ENCODE measurements at regions not wholly inside any gene's neighbourhood (a gene's known extent, or its start where the extent isn't known, plus 50 kb on each side); places are given as distances from the start of the nearest gene placed in this dataset.

- TF ChIP-seq, protein P1, sequence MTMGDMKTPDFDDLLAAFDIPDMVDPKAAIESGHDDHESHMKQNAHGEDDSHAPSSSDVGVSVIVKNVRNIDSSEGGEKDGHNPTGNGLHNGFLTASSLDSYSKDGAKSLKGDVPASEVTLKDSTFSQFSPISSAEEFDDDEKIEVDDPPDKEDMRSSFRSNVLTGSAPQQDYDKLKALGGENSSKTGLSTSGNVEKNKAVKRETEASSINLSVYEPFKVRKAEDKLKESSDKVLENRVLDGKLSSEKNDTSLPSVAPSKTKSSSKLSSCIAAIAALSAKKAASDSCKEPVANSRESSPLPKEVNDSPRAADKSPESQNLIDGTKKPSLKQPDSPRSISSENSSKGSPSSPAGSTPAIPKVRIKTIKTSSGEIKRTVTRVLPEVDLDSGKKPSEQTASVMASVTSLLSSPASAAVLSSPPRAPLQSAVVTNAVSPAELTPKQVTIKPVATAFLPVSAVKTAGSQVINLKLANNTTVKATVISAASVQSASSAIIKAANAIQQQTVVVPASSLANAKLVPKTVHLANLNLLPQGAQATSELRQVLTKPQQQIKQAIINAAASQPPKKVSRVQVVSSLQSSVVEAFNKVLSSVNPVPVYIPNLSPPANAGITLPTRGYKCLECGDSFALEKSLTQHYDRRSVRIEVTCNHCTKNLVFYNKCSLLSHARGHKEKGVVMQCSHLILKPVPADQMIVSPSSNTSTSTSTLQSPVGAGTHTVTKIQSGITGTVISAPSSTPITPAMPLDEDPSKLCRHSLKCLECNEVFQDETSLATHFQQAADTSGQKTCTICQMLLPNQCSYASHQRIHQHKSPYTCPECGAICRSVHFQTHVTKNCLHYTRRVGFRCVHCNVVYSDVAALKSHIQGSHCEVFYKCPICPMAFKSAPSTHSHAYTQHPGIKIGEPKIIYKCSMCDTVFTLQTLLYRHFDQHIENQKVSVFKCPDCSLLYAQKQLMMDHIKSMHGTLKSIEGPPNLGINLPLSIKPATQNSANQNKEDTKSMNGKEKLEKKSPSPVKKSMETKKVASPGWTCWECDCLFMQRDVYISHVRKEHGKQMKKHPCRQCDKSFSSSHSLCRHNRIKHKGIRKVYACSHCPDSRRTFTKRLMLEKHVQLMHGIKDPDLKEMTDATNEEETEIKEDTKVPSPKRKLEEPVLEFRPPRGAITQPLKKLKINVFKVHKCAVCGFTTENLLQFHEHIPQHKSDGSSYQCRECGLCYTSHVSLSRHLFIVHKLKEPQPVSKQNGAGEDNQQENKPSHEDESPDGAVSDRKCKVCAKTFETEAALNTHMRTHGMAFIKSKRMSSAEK (CRISPR knock-in tag; IDR thresholded peaks at IDR 0.05; ENCODE audit: borderline replicate concordance), result no peak
- TF ChIP-seq NR3C1 (CRISPR knock-in tag; conservative IDR thresholded peaks at IDR 0.05; ENCODE audit: low read depth) (no peak), KAT7 (CRISPR knock-in tag; IDR thresholded peaks at IDR 0.05; ENCODE audit: borderline replicate concordance) (no peak)
Measured at GRCh38 chr3:178137831-178138230, 398.4 kb upstream of the KCNMB2 start (continued).

- DNase-seq (ENCODE audit: low spot score), result no peak
- Mint-ChIP-seq H3K9me3 (peaks cover 15% of the 10 kb centered on the region), H3K4me3 (no peak overlapping the region), H3K36me3 (no peaks in the 10 kb centered on the region), H3K27ac (no peak overlapping the region), H3K27me3 (ENCODE audit: low read depth) (no peaks in the 10 kb centered on the region), H3K4me1 (no peaks in the 10 kb centered on the region)
- CTCF ChIA-PET, result no interaction called here
- POLR2A ChIA-PET, result no interaction called here
- no peak for TF ChIP-seq FOXP4 (CRISPR knock-in tag; IDR thresholded peaks at IDR 0.05)
- TF ChIP-seq CTCF (IDR thresholded peaks at IDR 0.05), result no peak
- no peak for TF ChIP-seq KAT7 (CRISPR knock-in tag; IDR thresholded peaks at IDR 0.05; ENCODE audit: borderline replicate concordance)
- no peak for TF ChIP-seq ZNF219 (CRISPR knock-in tag; IDR thresholded peaks at IDR 0.05; ENCODE audit: borderline replicate concordance)
- TF ChIP-seq OVOL2 (CRISPR knock-in tag; IDR thresholded peaks at IDR 0.05; ENCODE audit: borderline replicate concordance), result no peak
- no peak for TF ChIP-seq NR3C1 (CRISPR knock-in tag; conservative IDR thresholded peaks at IDR 0.05; ENCODE audit: low read depth)
- TF ChIP-seq ZNF317 (CRISPR knock-in tag; IDR thresholded peaks at IDR 0.05; ENCODE audit: borderline replicate concordance, low read depth), result no peak
- TF ChIP-seq, protein P2, sequence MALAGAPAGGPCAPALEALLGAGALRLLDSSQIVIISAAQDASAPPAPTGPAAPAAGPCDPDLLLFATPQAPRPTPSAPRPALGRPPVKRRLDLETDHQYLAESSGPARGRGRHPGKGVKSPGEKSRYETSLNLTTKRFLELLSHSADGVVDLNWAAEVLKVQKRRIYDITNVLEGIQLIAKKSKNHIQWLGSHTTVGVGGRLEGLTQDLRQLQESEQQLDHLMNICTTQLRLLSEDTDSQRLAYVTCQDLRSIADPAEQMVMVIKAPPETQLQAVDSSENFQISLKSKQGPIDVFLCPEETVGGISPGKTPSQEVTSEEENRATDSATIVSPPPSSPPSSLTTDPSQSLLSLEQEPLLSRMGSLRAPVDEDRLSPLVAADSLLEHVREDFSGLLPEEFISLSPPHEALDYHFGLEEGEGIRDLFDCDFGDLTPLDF (CRISPR knock-in tag; IDR thresholded peaks at IDR 0.05), result no peak
- TF ChIP-seq FOXK1 (CRISPR knock-in tag; IDR thresholded peaks at IDR 0.05), result no peak
- TF ChIP-seq, protein P3, sequence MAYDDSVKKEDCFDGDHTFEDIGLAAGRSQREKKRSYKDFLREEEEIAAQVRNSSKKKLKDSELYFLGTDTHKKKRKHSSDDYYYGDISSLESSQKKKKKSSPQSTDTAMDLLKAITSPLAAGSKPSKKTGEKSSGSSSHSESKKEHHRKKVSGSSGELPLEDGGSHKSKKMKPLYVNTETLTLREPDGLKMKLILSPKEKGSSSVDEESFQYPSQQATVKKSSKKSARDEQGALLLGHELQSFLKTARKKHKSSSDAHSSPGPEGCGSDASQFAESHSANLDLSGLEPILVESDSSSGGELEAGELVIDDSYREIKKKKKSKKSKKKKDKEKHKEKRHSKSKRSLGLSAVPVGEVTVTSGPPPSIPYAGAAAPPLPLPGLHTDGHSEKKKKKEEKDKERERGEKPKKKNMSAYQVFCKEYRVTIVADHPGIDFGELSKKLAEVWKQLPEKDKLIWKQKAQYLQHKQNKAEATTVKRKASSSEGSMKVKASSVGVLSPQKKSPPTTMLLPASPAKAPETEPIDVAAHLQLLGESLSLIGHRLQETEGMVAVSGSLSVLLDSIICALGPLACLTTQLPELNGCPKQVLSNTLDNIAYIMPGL (CRISPR knock-in tag; IDR thresholded peaks at IDR 0.05), result no peak
- ATAC-seq, result no peak
Measured at GRCh38 chr3:178139116-178139515, 397.1 kb upstream of the KCNMB2 start.
